GM19035 (cell line): ENCODE measurements at regions not wholly inside any gene's neighbourhood (a gene's known extent, or its start where the extent isn't known, plus 50 kb on each side); places are given as distances from the start of the nearest gene placed in this dataset.
"Not testable (repeated sequence)": the region's sequence is repeated elsewhere in the genome, so short reads cannot be mapped to it uniquely, and the experiment has no call there.

Experiments
- ATAC-seq: cut with Tn5 transposase; IDR thresholded peaks from one replicate; pipeline ENCODE4 v1.9.1; 2021; ENCODE audit not compliant: unreplicated experiment

GRCh38 chr4:111020961-111021360 lies 398.1 kb upstream of the PITX2 start:
- ATAC-seq, result no peak

GRCh38 chr4:111022758-111023157 lies 399.9 kb upstream of the PITX2 start:
- no peak for ATAC-seq

- ATAC-seq, result no peak
Measured at GRCh38 chr4:111027526-111027925, 404.6 kb upstream of the PITX2 start.

- no peak for ATAC-seq
Measured at GRCh38 chr4:111028795-111029194, 405.9 kb upstream of the PITX2 start.

- ATAC-seq, result no peak
Measured at GRCh38 chr4:111031001-111031579, 408.2 kb upstream of the PITX2 start.

GRCh38 chr4:111031596-111031995 lies 408.7 kb upstream of the PITX2 start:
- no peak for ATAC-seq

GRCh38 chr4:111037591-111038360 lies 414.9 kb upstream of the PITX2 start:
- ATAC-seq, result no peak

- ATAC-seq, result no peak
Measured at GRCh38 chr4:111040904-111041303, 418.0 kb upstream of the PITX2 start.

- no peak for ATAC-seq
Measured at GRCh38 chr4:111043286-111043685, 420.4 kb upstream of the PITX2 start.

- no peak for ATAC-seq
Measured at GRCh38 chr4:111045992-111046391, 423.1 kb upstream of the PITX2 start.

- ATAC-seq, result no peak
Measured at GRCh38 chr4:111046811-111047210, 423.9 kb upstream of the PITX2 start.

GRCh38 chr4:111048316-111048715 lies 425.4 kb upstream of the PITX2 start:
- no peak for ATAC-seq

- no peak for ATAC-seq
Measured at GRCh38 chr4:111064342-111064993, 441.6 kb upstream of the PITX2 start.

- no peak for ATAC-seq
Measured at GRCh38 chr4:111066001-111066400, 443.1 kb upstream of the PITX2 start.

- no peak for ATAC-seq
Measured at GRCh38 chr4:111066447-111066846, 443.6 kb upstream of the PITX2 start.

- ATAC-seq, result no peak
Measured at GRCh38 chr4:111066887-111067286, 444.0 kb upstream of the PITX2 start.

GRCh38 chr4:111068883-111069282 lies 446.0 kb upstream of the PITX2 start:
- ATAC-seq, result no peak

- ATAC-seq, result no peak
Measured at GRCh38 chr4:111070390-111070789, 447.5 kb upstream of the PITX2 start.

- ATAC-seq, result no peak
Measured at GRCh38 chr4:111074523-111075114, 451.7 kb upstream of the PITX2 start.

- ATAC-seq, result not testable (repeated sequence)
Measured at GRCh38 chr4:111076299-111076698, 453.4 kb upstream of the PITX2 start.

GRCh38 chr4:111108153-111108552 lies 485.3 kb upstream of the PITX2 start:
- no peak for ATAC-seq

- no peak for ATAC-seq
Measured at GRCh38 chr4:111113591-111113990, 490.7 kb upstream of the PITX2 start.
